Caco-2 (cell line): ENCODE measurements at regions not wholly inside any gene's neighbourhood (a gene's known extent, or its start where the extent isn't known, plus 50 kb on each side); places are given as distances from the start of the nearest gene placed in this dataset.

ENCODE experiments used
- BruUV-seq: library from RNA; stranded (reverse); fragments of 400-500 nt; replicated peaks from 2 replicates; lab custom pipeline; 2021; lab: Mats Ljungman, UMichigan
- CTCF ChIA-PET: fragments of 300-600 bp; sonication (Branson Sonifier 250); formaldehyde crosslinking; loops from one replicate; lab custom pipeline; 2022; ENCODE audit warnings: antibody characterized with exemption; lab: Charles Lee
- POLR2A ChIA-PET: fragments of 300-600 bp; sonication (Branson Sonifier 250); formaldehyde crosslinking; loops from one replicate; lab custom pipeline; 2022; ENCODE audit warnings: antibody characterized with exemption; lab: Charles Lee
- DNase-seq, 2 experiments: peaks; one replicate each; pipeline versions ENCODE4 v3.0.0 to v3.0.0-alpha.2; 2020 to 2022
- H3K27me3 ChIP-seq: replicated peaks from 2 replicates; pipeline ENCODE4 v1.6.0; 2011; ENCODE audit warnings: low read length; ENCODE audit not compliant: control insufficient read depth, insufficient read depth
- H3K36me3 ChIP-seq: 2 replicates; pipeline ENCODE4 v1.5.1; 2011; ENCODE audit warnings: low read length; ENCODE audit not compliant: control insufficient read depth, insufficient read depth
- H3K4me1 ChIP-seq: fragments of 250-450 bp; sonication (Bioruptor Pico); 2 replicates; pipeline ENCODE4 v1.5.1; 2020; ENCODE audit warnings: mild to moderate bottlenecking
- H3K4me3 ChIP-seq: 2 replicates; pipeline ENCODE4 v1.5.1; 2011; ENCODE audit warnings: low read depth, mild to moderate bottlenecking, control low read depth, low read length
- H3K9me3 ChIP-seq: fragments of 250-450 bp; sonication (Bioruptor Pico); 2 replicates; pipeline ENCODE4 v1.5.1; 2020; ENCODE audit warnings: mild to moderate bottlenecking, moderate library complexity
- H3K27ac Mint-ChIP-seq: one replicate; pipeline ENCODE4 v1.8.0; 2022; ENCODE audit warnings: mixed read lengths; ENCODE audit not compliant: unreplicated experiment
- H3K27me3 Mint-ChIP-seq: one replicate; pipeline ENCODE4 v1.8.0; 2022; ENCODE audit warnings: mixed read lengths; ENCODE audit not compliant: insufficient read depth, unreplicated experiment
- H3K36me3 Mint-ChIP-seq: one replicate; pipeline ENCODE4 v1.8.0; 2022; ENCODE audit warnings: mild to moderate bottlenecking, mixed read lengths; ENCODE audit not compliant: insufficient read depth, unreplicated experiment
- H3K4me1 Mint-ChIP-seq: one replicate; pipeline ENCODE4 v1.8.0; 2022; ENCODE audit warnings: low read depth, mixed read lengths; ENCODE audit not compliant: unreplicated experiment
- H3K4me3 Mint-ChIP-seq: one replicate; pipeline ENCODE4 v1.8.0; 2022; ENCODE audit warnings: mild to moderate bottlenecking, moderate library complexity, mixed read lengths; ENCODE audit not compliant: unreplicated experiment
- H3K9me3 Mint-ChIP-seq: one replicate; pipeline ENCODE4 v1.8.0; 2022; ENCODE audit warnings: mixed read lengths; ENCODE audit not compliant: unreplicated experiment
- CTCF ChIP-seq, 2 experiments: fragments of 200-600 bp in 1 of 2; IDR thresholded peaks; 1 replicate in 1 of 2; 2 replicates in 1 of 2; pipeline versions ENCODE4 v1.5.1 to v1.8.0; 2011 to 2022; ENCODE audit warnings: antibody characterized with exemption in 1 of 2, control low read depth in 1 of 2, inconsistent platforms in 1 of 2, low read depth in 1 of 2, low read length in 1 of 2, mild to moderate bottlenecking in 1 of 2, moderate library complexity in 1 of 2; ENCODE audit not compliant: insufficient read depth in 1 of 2, severe bottlenecking in 1 of 2, unreplicated experiment in 1 of 2
- intact Hi-C: fragments of 100-400 bp; cut with micrococcal nuclease; formaldehyde crosslinking; loops from one replicate; pipeline ENCODE4 v1.10.0; 2022; ENCODE audit not compliant: unreplicated experiment

DNA sequence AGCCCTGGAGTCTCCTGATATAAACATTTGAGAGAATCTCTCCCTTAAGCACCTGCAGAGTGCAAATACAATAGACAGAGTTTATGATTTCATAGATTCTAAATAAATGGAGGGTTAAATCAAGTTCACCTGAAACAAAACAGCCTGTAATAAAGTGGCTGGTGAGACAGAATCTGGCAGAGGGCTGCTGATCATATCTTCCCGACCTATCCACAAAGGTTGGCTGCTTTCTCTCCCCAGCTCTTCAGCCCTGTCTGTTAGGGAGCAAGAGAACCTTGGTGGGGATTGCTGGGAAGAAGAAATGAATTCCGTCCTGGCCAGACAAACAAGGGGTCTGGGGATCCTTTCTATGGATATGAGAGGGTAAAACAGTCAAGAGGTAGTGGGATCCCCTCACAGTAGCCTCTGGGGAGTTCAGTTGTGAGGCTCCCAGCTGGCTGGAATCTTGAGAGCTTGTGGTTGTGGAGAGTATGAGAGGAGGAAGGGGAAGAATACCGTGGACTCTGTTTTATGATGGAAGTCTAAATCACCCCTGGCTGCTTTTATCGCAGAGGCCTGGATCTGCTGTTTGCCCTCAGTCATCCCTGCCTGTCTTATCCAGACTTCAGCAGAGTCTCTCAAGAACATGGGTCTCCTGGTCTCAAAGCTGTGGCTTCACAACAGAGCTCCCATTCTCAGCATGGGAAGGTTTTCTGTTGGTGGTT, 451.3 kb downstream of the NTRK3 start:
- no peaks in the 10 kb centered on the region for H3K9me3 Mint-ChIP-seq
- no peak overlapping the region for H3K4me3 Mint-ChIP-seq
- ChIA-PET POLR2A (no interaction called here), CTCF (no interaction called here)
- H3K9me3 ChIP-seq: no peaks in the 10 kb centered on the region
- no peak overlapping the region for H3K27ac Mint-ChIP-seq
- DNase-seq: no peak
- peaks cover 7% of the 10 kb centered on the region for H3K27me3 Mint-ChIP-seq
- no peaks in the 10 kb centered on the region for H3K4me1 Mint-ChIP-seq
- no peaks in the 10 kb centered on the region for H3K27me3 ChIP-seq
- TF ChIP-seq CTCF (IDR thresholded peaks at IDR 0.05; ENCODE audit: insufficient read depth in 1 of 2, low read depth in 1 of 2, low read length in 1 of 2, severe bottlenecking in 1 of 2, unreplicated experiment in 1 of 2): no peak
- no peaks in the 10 kb centered on the region for H3K36me3 Mint-ChIP-seq
- BruUV-seq: no TSS peak
- intact Hi-C loops: no loop called here
- no peaks in the 10 kb centered on the region for H3K4me1 ChIP-seq
- no peaks in the 10 kb centered on the region for H3K36me3 ChIP-seq
- H3K4me3 ChIP-seq: no peak overlapping the region

DNA sequence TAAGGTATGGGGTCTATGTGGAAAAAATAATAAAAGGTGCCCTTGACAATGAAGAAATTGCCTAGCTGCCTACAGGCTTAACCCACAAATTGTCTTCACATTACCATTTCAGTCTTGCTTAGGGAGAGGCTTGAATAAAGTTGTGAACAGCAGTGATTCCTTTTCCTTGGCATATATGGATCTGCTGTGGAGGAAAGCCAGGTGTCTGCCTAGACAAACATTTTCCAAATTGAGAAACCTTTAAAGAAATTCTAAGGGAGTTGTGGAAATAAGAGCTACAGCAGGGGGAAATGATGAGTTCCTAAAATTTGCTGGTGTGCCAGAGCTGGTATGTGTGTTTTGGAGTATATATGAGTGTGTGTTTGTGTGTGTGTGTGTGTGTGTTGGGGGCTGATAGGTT, 452.1 kb downstream of the NTRK3 start:
- intact Hi-C loops: no loop called here
- H3K9me3 Mint-ChIP-seq: no peaks in the 10 kb centered on the region
- no peaks in the 10 kb centered on the region for H3K36me3 Mint-ChIP-seq
- no peak for DNase-seq
- no peaks in the 10 kb centered on the region for H3K4me1 ChIP-seq
- H3K27me3 ChIP-seq: no peaks in the 10 kb centered on the region
- H3K27me3 Mint-ChIP-seq: peaks cover 8% of the 10 kb centered on the region
- no peaks in the 10 kb centered on the region for H3K36me3 ChIP-seq
- no peak overlapping the region for H3K4me3 Mint-ChIP-seq
- H3K27ac Mint-ChIP-seq: no peak overlapping the region
- H3K4me3 ChIP-seq: no peak overlapping the region
- H3K9me3 ChIP-seq: no peaks in the 10 kb centered on the region
- no peak for TF ChIP-seq CTCF (IDR thresholded peaks at IDR 0.05; ENCODE audit: insufficient read depth in 1 of 2, low read depth in 1 of 2, low read length in 1 of 2, severe bottlenecking in 1 of 2, unreplicated experiment in 1 of 2)
- CTCF ChIA-PET: no interaction called here
- POLR2A ChIA-PET: no interaction called here
- no peaks in the 10 kb centered on the region for H3K4me1 Mint-ChIP-seq
- no TSS peak for BruUV-seq

DNA sequence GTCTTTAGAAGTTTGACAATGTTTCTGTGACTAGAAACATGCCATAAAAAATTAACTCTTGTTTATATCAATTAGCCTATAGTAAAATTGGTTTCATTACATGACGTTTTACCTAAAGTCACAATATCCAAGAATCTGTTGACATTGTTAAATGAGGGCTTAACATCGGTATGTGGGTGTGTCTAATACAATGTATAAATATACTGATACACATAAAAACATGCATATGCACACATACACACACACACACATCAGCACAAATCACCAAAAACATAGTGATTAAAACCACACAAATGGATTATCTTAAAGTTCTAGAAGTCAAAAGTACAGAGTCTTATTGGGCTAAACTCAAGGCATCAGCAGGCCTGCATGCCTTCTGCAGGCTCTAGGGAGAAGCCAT, 456.7 kb downstream of the NTRK3 start:
- Histone ChIP-seq H3K9me3 (no peaks in the 10 kb centered on the region), H3K4me1 (no peaks in the 10 kb centered on the region), H3K27me3 (no peaks in the 10 kb centered on the region), H3K36me3 (no peaks in the 10 kb centered on the region), H3K4me3 (no peak overlapping the region)
- POLR2A ChIA-PET: no interaction called here
- Mint-ChIP-seq H3K36me3 (no peaks in the 10 kb centered on the region), H3K27ac (no peak overlapping the region), H3K4me3 (no peak overlapping the region), H3K9me3 (no peaks in the 10 kb centered on the region), H3K27me3 (peaks cover 15% of the 10 kb centered on the region), H3K4me1 (no peaks in the 10 kb centered on the region)
- intact Hi-C loops: no loop called here
- TF ChIP-seq CTCF (IDR thresholded peaks at IDR 0.05; ENCODE audit: insufficient read depth in 1 of 2, low read depth in 1 of 2, low read length in 1 of 2, severe bottlenecking in 1 of 2, unreplicated experiment in 1 of 2): no peak
- CTCF ChIA-PET: no interaction called here
- DNase-seq: no peak
- BruUV-seq: no TSS peak
